HUES6 (cell line): ENCODE measurements at regions not wholly inside any gene's neighbourhood (a gene's known extent, or its start where the extent isn't known, plus 50 kb on each side); places are given as distances from the start of the nearest gene placed in this dataset.
"Not testable (repeated sequence)": the region's sequence is repeated elsewhere in the genome, so short reads cannot be mapped to it uniquely, and the experiment has no call there.

Source experiments
- H3K27ac ChIP-seq: 2 replicates; pipeline ENCODE4 v1.7.0; 2013; ENCODE audit warnings: low read depth, mild to moderate bottlenecking, low read length, inconsistent platforms
- H3K27me3 ChIP-seq: 2 replicates; pipeline ENCODE4 v1.6.1; 2013; ENCODE audit warnings: low read length; ENCODE audit not compliant: control insufficient read depth, insufficient read depth
- H3K36me3 ChIP-seq: 2 replicates; pipeline ENCODE4 v1.6.1; 2013; ENCODE audit warnings: low read length; ENCODE audit not compliant: control insufficient read depth, insufficient read depth
- H3K4me1 ChIP-seq: 2 replicates; pipeline ENCODE4 v1.6.1; 2013; ENCODE audit warnings: low read length; ENCODE audit not compliant: control insufficient read depth, insufficient read depth
- H3K4me3 ChIP-seq: 2 replicates; pipeline ENCODE4 v1.5.1; 2013; ENCODE audit warnings: low read depth, low read length
- H3K9ac ChIP-seq: one replicate; pipeline ENCODE4 v1.6.1; 2013; ENCODE audit warnings: mild to moderate bottlenecking, low read length
- H3K9me3 ChIP-seq: 2 replicates; pipeline ENCODE4 v1.6.1; 2013; ENCODE audit warnings: low read depth, low read length; ENCODE audit not compliant: control insufficient read depth, insufficient read depth

DNA sequence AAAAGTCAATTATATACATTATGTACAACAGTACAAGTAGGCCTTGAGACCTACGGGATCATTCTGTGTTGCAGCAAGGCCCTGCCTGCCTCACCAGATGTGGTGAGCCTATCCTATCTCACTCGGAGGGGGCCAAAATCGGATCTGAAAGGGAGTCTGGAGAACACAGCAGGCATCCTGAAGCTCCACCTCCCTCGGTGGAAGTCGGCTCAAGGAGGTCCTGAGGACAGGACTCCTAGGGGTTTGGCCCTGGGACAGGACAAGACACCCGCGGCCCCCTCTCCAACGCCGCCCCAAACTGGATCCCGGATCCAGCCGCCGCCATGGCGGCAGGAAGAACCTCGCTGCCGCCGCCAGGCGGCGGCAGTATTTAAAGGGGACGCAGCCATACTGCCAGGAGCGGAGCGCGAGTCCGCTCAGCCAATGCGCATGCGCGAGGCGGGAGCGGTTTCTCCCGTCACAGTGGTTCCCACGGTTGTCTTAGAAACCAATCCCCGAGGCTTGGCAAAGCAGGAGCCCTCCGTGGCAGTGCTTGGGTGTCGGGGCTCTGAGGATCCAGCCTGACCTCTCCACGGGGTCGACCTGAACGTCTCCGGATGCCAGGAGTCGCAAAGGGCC lies 97.8 kb upstream of the FOXD4L5 start:
- H3K9me3 ChIP-seq = peaks cover 28% of the 10 kb centered on the region; the same call in 1 of the 2 replicates
- not testable (repeated sequence) for H3K27ac ChIP-seq

More for the DNA sequence above, 97.8 kb upstream of the FOXD4L5 start:
- H3K9ac ChIP-seq, H3K36me3 ChIP-seq, H3K4me1 ChIP-seq, H3K4me3 ChIP-seq, H3K27me3 ChIP-seq: not testable (repeated sequence)
